Omental fat pad (tissue), 3 donors: ENCODE measurements at regions not wholly inside any gene's neighbourhood (a gene's known extent, or its start where the extent isn't known, plus 50 kb on each side); places are given as distances from the start of the nearest gene placed in this dataset.
A peak's percentile ranks its signal among the peaks of the same experiment; 100 is the strongest.

ENCODE experiments used
- ATAC-seq: fragments of 150-250 bp; one replicate; pipeline ENCODE4 v1.9.1; 2016; ENCODE audit warnings: mild to moderate bottlenecking, moderate library complexity; ENCODE audit not compliant: low FRiP score
- DNase-seq: peaks from one replicate; pipeline ENCODE4 v3.0.0-alpha.2; 2019; ENCODE audit warnings: low spot score
- CTCF ChIP-seq, 3 donors: fragments of 450-650 bp; IDR thresholded peaks; one replicate each; pipeline ENCODE4 v1.5.1; 2016 to 2017; ENCODE audit warnings: antibody characterized with exemption in 3 of 3, mild to moderate bottlenecking in 3 of 3, moderate library complexity in 2 of 3

GRCh38 chr2:234788841-234789240 lies 163.0 kb upstream of the SH3BP4 start:
- ATAC-seq, result no peak
- no peak for TF ChIP-seq CTCF (IDR thresholded peaks at IDR 0.05)
- no peak for DNase-seq

GRCh38 chr2:234788381-234788780 lies 163.4 kb upstream of the SH3BP4 start:
- no peak for TF ChIP-seq CTCF (IDR thresholded peaks at IDR 0.05)
- ATAC-seq, result no peak
- DNase-seq, result no peak

GRCh38 chr2:234787114-234787513 lies 164.7 kb upstream of the SH3BP4 start:
- TF ChIP-seq CTCF (IDR thresholded peaks at IDR 0.05), result no peak

GRCh38 chr2:234773764-234774409 lies 177.9 kb upstream of the SH3BP4 start:
- TF ChIP-seq CTCF (IDR thresholded peaks at IDR 0.05), result no peak
- DNase-seq (no peak), ATAC-seq (no peak)

More at GRCh38 chr2:234787114-234787513, 164.7 kb upstream of the SH3BP4 start:
- DNase-seq, result no peak
- no peak for ATAC-seq

GRCh38 chr2:234773129-234773528 lies 178.7 kb upstream of the SH3BP4 start:
- DNase-seq, result no peak
- TF ChIP-seq CTCF (IDR thresholded peaks at IDR 0.05), result no peak
- ATAC-seq, result no peak

GRCh38 chr2:234772733-234773060 lies 179.1 kb upstream of the SH3BP4 start:
- TF ChIP-seq CTCF (IDR thresholded peaks at IDR 0.05), result no peak
- DNase-seq, result no peak
- ATAC-seq, result no peak

- TF ChIP-seq CTCF (IDR thresholded peaks at IDR 0.05), result no peak
- ATAC-seq (peak; percentile 18), DNase-seq (no peak)
These were observed 179.7 kb upstream of the SH3BP4 start for GRCh38 chr2:234771980-234772732.
